ENCODE measurements at regions not wholly inside any gene's neighbourhood (a gene's known extent, or its start where the extent isn't known, plus 50 kb on each side); places are given as distances from the start of the nearest gene placed in this dataset.

DNA sequence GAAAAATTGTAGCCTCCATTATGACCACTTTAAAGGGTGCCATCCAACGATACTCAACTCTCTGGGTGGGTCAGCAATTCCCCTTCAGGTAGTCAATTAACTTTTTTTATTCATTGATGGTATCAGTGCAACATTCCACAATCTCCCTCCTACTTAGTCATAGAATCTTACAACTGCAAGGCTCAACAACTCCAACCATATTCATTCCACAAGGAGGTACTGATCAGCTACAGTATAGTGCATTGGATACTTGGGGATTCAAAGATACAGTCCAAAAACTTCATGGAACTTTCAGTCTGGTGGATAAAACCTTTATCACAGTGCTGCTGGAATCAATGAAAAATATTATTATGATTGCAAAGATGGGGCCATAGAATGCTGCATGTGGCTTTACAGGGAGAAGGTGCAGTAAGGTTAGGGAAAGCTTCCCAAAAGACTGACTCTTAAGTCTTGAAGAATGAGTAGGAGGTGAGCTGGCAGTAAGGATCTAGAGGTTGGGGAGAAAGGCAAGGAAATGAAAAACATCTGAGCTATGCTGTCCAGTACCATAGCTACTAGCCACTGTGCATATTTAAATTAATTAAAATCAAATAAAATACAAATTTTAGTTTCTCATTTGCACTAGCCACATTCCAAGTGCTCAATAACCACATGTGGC is 314.7 kb upstream of the PRDM1 start:
- DNase-seq, result no peak
- Histone ChIP-seq H3K9me3 (peaks cover 13% of the 10 kb centered on the region), H3K4me1 (ENCODE audit: control insufficient read depth in 1 of 2, insufficient read depth in 2 of 2, low read depth in 1 of 2, low read length in 1 of 2) (no peaks in the 10 kb centered on the region), H3K27me3 (ENCODE audit: insufficient read depth) (no peaks in the 10 kb centered on the region), H3K27ac (ENCODE audit: low read depth in 2 of 2, low read length in 1 of 2) (peak overlapping the region in 1 of 2 experiments; percentile 8; a peak in 1 of 4 replicates), H2AFZ (ENCODE audit: low read depth) (no peak overlapping the region), H3K4me2 (no peak overlapping the region), H3K79me2 (ENCODE audit: insufficient read depth) (no peaks in the 10 kb centered on the region), H3K36me3 (replicated peaks in 1 of 2; ENCODE audit: control insufficient read depth in 1 of 2, insufficient read depth in 2 of 2, low read length in 1 of 2) (no peaks in the 10 kb centered on the region), H3K4me3 (ENCODE audit: low read depth in 2 of 2, low read length in 1 of 2) (no peak overlapping the region), H3F3A (replicated peaks; ENCODE audit: insufficient read depth) (peaks cover 8% of the 10 kb centered on the region), H3K9ac (no peak overlapping the region), H4K20me1 (ENCODE audit: insufficient read depth) (no peaks in the 10 kb centered on the region), H3K9me2 (no peaks in the 10 kb centered on the region)
- WGBS (ENCODE audit: low lambda C conversion rate), result 53% methylated on average over 1 of the region's 1 CpG
- peak; percentile 37 for TF ChIP-seq FOSL2 (IDR thresholded peaks at IDR 0.05; ENCODE audit: borderline replicate concordance, low read depth)
- TF ChIP-seq, protein P1, sequence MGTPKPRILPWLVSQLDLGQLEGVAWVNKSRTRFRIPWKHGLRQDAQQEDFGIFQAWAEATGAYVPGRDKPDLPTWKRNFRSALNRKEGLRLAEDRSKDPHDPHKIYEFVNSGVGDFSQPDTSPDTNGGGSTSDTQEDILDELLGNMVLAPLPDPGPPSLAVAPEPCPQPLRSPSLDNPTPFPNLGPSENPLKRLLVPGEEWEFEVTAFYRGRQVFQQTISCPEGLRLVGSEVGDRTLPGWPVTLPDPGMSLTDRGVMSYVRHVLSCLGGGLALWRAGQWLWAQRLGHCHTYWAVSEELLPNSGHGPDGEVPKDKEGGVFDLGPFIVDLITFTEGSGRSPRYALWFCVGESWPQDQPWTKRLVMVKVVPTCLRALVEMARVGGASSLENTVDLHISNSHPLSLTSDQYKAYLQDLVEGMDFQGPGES (IDR thresholded peaks at IDR 0.05; ENCODE audit: low read depth, low read length), result no peak
- 0 out of 2 replicates have a peak, but pooled peaks have one; percentile 3 for TF ChIP-seq JUND (IDR thresholded peaks at IDR 0.05)
- TF ChIP-seq TCF12 (IDR thresholded peaks at IDR 0.05), result peak; percentile 44; the same call in 1 of the 2 replicates
- ChIA-PET CTCF (no interaction called here), POLR2A (no interaction called here)

DNA sequence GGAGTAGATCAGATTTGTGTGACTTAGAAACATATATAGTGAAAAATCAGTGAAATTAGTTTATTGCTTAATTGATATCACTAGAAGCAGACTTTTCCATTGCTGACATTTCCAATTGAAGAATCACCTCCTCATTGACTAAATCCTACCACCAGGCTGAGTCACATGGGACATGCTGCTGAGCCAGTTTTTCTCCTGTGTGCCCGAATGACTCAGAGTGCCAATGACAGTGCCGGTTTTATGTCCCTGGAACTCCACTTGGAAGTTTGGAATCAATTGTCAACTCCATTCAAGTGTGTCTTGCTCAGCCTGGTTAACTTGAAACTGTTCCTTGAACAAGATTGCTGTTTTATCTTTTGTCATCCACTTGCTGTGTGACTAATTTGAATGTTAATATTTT is 316.1 kb upstream of the PRDM1 start:
- H3K27ac ChIP-seq (ENCODE audit: low read depth in 2 of 2, low read length in 1 of 2), result peak overlapping the region in 1 of 2 experiments; percentile 33; a peak in 1 of 4 replicates
- no peak overlapping the region for H3K4me2 ChIP-seq
- H3K4me3 ChIP-seq (ENCODE audit: low read depth in 2 of 2, low read length in 1 of 2), result no peak overlapping the region
- TF ChIP-seq FOSL2 (IDR thresholded peaks at IDR 0.05; ENCODE audit: borderline replicate concordance, low read depth), result peak; percentile 68; the same call in 1 of the 2 replicates
- TF ChIP-seq, protein P2, sequence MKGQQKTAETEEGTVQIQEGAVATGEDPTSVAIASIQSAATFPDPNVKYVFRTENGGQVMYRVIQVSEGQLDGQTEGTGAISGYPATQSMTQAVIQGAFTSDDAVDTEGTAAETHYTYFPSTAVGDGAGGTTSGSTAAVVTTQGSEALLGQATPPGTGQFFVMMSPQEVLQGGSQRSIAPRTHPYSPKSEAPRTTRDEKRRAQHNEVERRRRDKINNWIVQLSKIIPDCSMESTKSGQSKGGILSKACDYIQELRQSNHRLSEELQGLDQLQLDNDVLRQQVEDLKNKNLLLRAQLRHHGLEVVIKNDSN (IDR thresholded peaks at IDR 0.05; ENCODE audit: borderline replicate concordance, low read depth), result 0 out of 2 replicates have a peak, but pooled peaks have one; percentile 46
- TF ChIP-seq, protein P3, sequence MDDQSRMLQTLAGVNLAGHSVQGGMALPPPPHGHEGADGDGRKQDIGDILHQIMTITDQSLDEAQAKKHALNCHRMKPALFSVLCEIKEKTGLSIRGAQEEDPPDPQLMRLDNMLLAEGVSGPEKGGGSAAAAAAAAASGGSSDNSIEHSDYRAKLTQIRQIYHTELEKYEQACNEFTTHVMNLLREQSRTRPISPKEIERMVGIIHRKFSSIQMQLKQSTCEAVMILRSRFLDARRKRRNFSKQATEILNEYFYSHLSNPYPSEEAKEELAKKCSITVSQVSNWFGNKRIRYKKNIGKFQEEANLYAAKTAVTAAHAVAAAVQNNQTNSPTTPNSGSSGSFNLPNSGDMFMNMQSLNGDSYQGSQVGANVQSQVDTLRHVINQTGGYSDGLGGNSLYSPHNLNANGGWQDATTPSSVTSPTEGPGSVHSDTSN (IDR thresholded peaks at IDR 0.05), result peak; percentile 44
- no peak for TF ChIP-seq RAD21 (IDR thresholded peaks at IDR 0.05; ENCODE audit: low read length)
- no peak for TF ChIP-seq CHD2 (IDR thresholded peaks at IDR 0.05; ENCODE audit: low read length, partially characterized antibody)
- peak; percentile 47 for TF ChIP-seq TCF12 (IDR thresholded peaks at IDR 0.05)
- H3K9me2 ChIP-seq, result no peaks in the 10 kb centered on the region
- CTCF ChIA-PET, result no interaction called here
- no peak overlapping the region for H3K9ac ChIP-seq
- no peaks in the 10 kb centered on the region for H3K79me2 ChIP-seq (ENCODE audit: insufficient read depth)
- no peaks in the 10 kb centered on the region for H3K36me3 ChIP-seq (replicated peaks in 1 of 2; ENCODE audit: control insufficient read depth in 1 of 2, insufficient read depth in 2 of 2, low read length in 1 of 2)
- no peaks in the 10 kb centered on the region for H3K4me1 ChIP-seq (ENCODE audit: control insufficient read depth in 1 of 2, insufficient read depth in 2 of 2, low read depth in 1 of 2, low read length in 1 of 2)
- POLR2A ChIA-PET, result no interaction called here
- no peaks in the 10 kb centered on the region for H4K20me1 ChIP-seq (ENCODE audit: insufficient read depth)
- peaks cover 8% of the 10 kb centered on the region for H3K9me3 ChIP-seq
- H3K27me3 ChIP-seq (ENCODE audit: insufficient read depth), result no peaks in the 10 kb centered on the region
- no peak overlapping the region for H2AFZ ChIP-seq (ENCODE audit: low read depth)
- H3F3A ChIP-seq (replicated peaks; ENCODE audit: insufficient read depth), result peaks cover 8% of the 10 kb centered on the region
- no peak for DNase-seq
- 26% methylated on average over 2 of the region's 2 CpGs for WGBS (ENCODE audit: low lambda C conversion rate)
